ENCODE measurements at regions not wholly inside any gene's neighbourhood (a gene's known extent, or its start where the extent isn't known, plus 50 kb on each side); places are given as distances from the start of the nearest gene placed in this dataset.
"Not testable (repeated sequence)": the region's sequence is repeated elsewhere in the genome, so short reads cannot be mapped to it uniquely, and the experiment has no call there.

DNA sequence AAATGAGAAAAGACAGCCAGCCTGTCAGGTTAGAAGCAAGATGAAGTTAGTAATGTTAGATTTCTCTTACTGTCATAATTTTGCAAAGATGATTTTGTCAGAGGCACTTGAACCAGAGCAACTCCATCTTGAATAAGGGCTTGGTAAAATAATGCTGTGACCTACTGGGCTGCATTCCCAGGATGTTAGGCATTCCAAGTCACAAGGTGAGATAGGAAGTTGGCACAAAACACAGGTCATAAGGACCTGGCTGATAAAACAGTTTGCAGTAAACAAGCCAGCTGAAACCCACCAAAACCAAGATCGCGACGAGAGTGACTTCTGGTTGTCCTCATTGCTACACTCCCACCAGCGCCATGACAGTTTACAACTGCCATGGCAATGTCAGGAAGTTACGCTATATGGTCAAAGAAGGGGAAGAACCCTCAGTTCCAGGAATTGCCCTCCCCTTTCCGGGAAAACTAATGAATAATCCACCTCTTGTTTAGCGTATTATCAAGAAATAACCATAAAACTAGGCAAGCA lies 1313.5 kb upstream of the TMEM132C start:
- DNase-seq = no peak

DNA sequence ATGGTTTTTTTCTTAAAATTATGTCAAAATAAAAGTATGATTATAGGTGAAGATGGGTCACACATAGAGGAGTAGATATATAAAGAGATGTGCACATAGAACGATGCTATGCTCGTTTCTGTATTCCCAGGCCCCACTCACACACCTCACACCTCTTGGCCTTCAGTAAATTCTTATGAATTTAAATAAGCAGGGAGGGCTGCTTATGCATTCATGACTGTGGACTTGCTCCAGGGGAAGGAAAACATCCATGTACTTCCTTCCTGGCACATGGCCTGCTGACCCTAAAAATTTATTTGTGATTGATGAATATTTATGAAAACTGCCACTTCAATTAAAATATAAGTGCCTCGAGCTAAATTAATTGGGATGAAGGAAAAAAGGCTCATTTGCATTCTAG lies 1306.7 kb upstream of the TMEM132C start:
- DNase-seq = no peak

DNA sequence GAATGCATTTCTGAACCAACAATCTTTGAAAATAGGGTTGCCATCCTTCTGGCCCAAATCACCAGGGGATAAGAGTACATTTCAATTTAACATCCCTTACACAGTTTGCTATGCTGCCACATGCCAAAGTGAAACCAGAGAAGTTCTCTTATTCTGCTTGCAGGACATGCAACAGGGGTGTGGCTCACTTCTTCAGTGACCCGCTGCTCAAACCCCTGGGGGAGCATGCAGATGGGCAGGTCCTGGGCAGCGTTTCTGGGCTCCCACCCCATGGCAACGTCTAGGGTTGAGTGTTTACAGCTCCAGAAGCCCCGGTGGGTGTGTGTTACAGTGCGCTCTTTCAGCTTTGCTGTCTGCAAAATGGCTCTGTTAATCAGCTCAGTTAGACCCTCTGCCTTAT lies 1306.3 kb upstream of the TMEM132C start:
- DNase-seq = peak; percentile 10

DNA sequence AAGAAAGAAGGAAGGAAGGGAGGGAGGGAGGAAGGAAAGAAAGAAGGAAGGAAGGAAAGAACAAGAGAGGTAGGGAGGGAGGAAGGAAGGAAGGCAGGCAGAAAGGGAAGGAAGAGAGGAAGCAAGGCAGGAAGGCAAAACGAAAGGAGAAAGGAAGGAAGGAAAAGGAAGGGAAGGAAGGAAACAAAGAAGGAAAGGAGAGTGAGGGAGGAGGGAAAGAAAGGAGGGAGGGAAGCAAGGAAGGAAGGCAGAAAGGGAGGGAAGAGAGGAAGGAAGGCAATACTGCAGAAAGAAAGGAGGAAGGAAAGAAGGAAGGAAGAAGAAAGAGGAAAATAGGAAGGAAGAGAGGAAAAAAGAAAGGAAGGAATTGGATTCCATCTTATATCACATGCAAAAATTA lies 1303.1 kb upstream of the TMEM132C start:
- no peak for DNase-seq

DNA sequence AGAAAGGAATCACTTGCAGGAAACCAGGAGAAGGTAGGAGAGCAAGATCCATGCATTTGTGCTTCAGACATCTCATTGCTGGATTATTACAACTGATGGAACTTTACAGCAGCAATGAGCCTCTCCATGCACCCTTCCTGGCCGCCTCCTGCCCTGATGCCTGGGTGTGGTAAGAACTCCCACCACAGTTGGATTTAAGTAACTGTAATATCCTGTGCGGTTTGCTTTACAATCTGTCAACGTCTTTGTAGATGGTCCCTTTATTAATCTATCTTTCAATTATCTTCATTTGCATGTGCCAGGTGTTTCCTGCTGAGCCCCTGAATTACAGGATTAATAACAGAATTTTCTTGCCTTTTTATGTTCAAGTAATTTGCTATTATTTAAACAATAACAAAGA lies 1300.5 kb upstream of the TMEM132C start:
- no peak for DNase-seq

DNA sequence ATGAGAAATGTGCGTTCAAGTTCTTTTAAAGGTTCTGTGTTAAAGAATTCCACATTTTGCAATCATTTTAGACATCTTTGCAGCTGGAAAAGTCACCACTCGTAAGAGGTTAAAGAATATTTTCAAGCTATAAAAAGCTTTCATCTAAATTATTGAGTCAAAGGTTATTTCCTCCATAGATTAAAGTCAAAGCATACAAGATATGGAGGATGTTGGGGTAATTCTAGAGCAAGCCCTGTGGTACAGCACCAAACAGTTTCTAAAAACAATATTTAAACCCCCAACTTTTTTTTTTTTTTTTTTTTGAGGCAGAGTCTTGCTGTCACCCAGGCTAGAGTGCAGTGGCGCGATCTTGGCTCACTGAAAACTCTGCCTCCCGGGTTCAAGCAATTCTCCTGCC lies 1299.8 kb upstream of the TMEM132C start:
- DNase-seq = no peak

DNA sequence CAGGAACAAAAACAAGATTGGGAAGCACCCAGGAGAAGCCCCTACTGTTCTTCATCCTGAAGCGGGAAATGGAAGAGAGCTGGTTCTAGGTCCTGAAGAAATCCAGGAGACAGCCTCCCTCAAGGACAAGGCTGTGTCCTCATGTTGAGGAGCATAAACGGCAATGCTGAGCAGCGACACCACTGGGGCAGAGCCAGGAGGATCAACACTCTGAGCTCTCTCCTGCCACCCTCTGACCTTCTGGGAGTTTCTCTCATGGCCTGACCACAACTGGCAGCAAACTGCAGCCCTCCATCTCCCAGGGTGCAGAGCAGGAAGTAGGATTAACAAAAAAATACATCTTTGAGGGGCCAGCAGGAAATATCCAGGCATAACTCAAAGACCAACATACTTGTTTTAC lies 1292.2 kb upstream of the TMEM132C start:
- DNase-seq = no peak

DNA sequence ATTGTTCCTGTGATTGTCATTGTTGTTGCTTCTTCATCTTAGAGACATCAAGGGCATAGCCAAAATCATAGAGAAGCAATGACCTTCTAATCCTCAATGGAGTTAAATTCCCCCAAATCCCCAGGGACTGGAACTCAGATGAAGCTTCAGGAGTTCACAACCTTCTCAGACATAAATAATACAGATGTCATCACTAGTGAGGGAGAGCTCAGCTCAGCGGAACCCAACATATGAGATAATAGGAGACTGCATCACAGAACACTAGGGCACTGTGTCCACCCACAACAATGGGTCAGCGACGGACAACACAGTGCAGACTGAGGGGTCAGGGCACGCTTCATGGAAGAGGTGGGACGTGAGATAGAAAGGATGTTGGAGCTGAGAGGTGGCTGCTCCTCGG lies 1290.4 kb upstream of the TMEM132C start:
- no peak for DNase-seq

DNA sequence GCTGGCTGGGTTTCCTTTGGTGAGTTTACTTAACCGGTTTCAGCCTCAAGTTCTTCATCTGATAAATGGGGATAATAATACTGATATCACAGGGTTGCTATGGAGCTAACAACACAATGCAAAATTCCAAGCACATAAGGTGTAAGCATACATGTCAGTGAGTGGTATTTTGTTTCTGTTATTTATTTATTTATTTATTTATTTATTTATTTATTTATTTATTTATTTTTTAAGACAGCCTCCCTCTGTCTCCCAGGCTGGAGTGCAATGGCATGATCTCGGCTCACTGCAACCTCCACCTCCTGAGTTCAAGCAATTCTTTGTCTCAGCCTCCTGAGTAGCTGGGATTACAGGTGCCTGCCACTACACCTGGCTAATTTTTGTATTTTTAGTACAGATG lies 1287.4 kb upstream of the TMEM132C start:
- not testable (repeated sequence) for DNase-seq

DNA sequence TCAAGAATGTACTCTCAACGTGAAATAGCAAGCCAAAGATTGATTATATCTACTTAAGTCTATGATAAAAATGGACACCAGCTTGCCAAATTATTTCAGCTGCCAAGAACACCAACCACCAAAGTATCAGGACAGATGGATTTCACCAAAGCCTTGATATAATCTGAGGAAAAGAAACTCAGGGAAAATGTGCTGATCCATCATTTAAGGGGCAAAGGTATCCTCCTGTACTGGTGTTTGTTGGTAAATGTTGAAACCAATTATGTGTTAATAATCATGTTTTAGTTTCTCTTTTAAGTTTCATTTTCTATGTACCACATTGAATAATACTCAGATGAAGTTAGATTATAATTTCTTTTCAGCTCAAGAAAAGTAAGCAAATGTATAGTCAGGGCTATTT lies 1284.3 kb upstream of the TMEM132C start:
- DNase-seq = no peak

DNA sequence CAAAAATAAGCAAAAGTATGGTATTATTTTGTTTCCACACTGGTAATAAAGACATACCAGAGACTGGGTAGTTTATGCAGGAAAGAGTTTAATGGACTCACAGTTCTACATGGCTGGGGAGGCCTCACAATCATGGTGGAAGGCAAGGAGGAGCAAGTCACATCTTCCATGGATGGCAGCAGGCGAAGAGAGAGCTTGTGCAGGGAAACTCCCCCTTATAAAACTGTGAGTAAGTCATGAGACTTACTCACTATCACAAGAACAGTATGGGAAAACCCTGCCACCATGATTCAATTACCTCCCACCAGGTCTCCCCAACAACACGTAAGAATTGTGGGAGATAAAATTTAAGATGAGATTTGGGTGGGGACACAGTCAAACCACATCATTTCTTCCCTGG lies 1283.2 kb upstream of the TMEM132C start:
- DNase-seq = not testable (repeated sequence)

DNA sequence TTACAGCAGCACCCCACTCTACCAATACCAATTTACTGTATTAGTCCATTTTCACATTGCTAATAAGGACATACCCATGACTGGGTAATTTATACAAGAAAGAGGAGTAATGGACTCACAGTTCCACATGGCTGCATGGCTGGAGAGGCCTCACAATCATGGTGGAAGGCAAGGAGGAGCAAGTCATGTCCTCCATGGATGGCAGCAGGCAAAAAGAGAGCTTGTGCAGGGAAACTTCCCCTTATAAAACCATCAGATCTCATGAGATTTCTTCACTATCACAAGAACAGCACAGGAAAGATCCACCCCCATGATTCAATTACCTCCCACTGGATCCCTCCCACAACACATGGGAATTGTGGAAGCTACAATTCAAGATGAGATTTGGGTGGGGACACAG lies 1281.3 kb upstream of the TMEM132C start:
- not testable (repeated sequence) for DNase-seq

DNA sequence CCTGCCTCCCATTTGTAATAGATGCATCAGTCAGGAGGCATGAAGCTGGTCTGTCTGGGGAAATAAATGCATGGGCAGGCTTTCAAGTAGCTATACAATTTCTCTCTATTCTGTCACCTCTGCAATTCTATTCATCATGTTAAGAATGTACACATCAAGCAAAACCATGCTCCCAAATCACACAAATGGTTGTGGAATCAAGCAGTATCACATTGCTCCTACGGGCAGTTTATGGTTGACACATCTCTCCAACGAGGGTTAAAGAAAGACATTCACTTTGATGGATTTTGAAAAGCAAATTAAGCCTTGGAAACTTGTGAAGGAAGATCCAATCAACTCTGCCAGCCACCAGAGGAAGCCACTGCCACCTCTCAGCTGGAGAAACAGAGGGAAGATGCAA lies 1277.4 kb upstream of the TMEM132C start:
- no peak for DNase-seq

DNA sequence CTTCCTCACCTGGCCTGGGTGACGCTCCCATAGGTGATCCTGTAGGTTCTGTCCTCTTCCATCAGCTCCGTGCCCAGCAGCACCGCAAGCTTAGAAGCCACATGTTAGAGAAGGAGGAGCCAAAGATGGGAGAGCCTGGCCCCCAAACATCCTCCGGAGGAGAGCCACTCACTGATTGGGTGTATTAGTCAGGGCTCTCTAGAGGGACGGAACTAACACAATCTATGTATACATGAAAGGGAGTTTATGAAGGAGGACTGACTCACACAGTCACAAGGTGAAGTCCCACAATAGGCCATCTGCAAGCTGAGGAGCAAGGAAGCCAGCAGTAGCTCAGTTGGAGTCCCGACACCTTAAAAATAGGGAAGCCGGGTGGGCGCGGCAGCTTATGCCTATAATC lies 1273.1 kb upstream of the TMEM132C start:
- DNase-seq = no peak

DNA sequence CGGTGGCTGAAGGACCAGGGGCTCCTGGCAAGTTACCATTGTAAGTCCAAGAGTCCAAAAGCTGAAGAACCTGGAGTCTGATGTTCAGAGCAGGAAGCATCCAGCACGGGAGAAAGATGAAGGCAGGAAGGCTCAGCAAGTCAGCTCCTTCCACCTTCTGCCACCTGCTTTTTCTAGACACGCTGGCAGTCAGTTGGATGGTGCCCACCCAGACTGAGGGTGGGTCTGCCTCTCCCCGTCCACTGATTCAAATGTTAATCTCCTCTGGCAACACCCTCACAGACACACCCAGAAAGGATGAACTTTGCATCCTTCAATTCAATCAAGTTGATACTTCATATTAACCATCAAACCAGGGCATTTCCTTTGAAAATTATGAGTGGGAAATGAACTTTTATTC lies 1272.4 kb upstream of the TMEM132C start:
- no peak for DNase-seq

DNA sequence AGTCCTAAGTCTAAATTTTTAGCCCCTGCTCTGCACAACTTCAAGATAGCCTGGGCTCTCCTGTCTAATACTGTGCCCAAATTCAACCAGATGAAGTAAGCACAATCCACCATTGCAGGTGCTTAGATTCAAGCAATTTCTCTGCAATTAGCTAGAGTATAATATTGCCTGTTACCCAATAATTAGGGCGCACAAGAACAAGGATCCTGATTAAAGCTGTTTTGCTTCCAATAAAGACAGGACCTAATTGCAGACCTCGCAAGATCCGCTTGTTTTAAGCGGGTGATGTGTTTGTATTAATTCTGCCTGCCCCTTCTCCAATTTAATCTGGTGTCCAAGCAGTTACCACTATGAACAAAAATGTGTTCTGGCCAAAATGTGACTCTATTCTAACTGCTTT lies 1268.9 kb upstream of the TMEM132C start:
- no peak for DNase-seq

DNA sequence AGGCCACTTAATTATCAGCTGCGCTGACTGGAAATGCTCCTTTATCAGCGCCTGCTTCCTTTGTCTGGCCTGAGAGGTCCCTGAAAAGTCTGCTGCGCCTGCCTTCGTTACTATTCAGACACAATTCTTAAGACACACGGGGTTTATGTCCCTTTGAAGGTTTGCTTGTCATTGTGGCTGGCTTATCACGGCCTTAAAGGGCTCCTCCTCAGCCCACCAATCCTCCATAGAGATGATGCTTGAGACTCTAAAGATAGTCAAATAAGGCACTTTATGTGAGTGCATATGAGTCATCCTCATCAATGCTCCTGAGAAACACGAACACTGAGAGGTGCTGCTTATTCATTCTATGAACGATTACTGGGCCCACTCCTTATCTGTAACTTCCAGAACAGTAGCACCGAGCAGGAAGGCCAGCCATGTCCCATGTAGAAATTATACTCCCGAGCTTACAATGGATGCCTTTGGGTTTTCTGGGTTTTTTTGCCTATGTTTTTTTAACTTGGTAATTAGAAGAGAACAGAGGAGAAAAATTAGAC lies 1268.2 kb upstream of the TMEM132C start:
- no peak for DNase-seq

DNA sequence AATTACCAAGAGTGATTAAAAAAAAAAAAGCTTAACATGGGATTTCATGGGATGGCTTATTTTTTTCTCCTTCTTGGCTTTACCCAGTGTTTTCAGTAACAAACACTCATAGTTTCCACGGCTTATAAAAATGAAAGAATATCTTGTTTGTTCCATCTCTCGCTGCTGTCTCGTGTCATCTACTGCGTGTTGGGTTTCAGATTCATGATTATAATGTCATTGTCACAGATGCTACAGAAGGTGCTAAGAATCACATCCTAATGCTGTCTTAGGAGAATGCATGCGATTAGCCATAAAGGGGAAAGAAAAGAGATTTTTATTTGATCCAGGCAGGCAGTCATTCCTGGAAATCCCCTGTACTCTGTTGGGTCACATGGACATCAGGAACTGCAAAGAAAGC lies 1267.6 kb upstream of the TMEM132C start:
- DNase-seq = no peak

DNA sequence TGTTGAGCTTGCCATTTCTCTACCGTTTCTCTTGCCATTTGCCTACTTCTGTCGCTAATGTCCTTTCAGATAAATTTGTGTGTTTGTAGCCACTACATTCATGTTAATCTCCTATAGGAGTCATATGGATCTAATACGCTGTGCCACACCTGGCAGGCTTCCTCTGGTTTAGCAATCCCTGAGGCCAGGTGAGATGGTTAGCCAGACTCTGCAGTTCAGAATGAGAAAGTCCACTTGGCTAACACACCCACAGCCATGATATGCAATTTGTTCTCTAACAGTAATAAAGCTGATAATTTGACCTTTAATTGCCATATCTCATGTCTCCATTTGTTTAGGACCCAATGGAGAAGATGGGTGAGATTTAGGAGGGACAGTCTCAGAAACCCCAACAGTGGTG lies 1261.6 kb upstream of the TMEM132C start:
- no peak for DNase-seq

DNA sequence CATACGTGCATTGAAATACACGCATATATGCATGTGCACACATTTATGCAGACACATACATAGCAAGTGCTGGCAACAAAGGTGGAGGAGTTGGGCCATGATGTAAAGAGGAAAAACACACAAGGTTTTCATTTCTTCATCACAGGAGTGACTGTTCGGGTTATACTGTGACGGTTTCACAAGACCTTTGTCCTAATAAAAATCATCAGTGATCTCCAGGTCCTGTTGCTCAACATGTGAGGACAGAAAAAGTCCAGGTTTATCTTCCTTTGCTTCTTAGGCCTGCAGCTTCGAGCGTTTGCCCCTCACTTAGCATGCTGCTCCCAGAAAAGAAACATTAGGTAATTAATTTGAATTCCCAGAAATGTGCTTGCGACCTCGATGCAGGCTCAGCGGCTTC lies 1260.0 kb upstream of the TMEM132C start:
- no peak for DNase-seq

DNA sequence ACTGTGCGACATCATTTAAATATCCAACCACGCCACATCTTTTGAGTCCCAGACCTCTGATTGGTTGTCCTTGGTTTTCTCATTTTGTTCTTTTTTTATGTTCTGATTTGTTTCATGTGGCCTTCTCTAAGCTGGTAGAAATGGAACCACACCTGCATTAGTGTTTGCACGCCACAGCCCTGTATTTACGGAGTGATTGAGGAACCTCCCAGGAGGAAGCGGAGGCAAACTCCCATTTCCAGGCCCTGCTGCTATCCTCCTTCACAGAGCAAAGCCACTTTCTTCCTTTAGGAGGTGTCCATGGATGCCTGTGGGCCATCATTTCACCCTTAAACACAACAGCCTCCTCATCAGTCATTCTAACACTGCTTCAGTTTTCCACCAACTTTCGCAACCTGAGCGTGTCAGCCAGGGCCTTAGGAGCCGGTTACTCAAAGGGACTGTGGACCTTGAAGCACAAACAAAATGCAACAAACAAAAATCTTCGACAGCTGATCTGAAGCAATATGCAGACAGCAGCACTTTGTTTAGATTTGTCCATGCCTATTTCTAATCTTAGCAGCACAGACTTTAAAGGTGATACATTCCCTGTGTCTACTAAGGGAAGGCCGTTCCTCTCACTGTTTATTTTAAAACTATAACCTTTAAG lies 1258.1 kb upstream of the TMEM132C start:
- no peak for DNase-seq

DNA sequence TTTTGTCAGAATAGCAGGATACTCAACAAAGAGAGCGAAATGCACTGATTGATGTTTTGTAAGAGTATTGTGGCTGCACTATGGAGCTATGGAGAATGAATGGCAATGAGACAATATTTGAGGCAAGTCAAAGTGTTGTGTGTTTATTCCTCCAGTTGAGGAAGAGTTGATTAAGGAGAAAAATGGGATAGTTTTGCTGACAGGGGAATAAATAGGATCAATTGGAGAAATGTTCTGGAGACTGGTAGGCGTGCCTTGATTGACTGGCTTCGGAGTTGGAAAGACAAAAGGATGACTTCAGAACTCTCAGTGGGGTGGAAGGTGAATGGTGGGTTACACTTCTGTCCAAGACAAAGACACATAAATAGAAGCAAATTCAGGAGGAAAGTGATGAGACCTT lies 1254.9 kb upstream of the TMEM132C start:
- no peak for DNase-seq

DNA sequence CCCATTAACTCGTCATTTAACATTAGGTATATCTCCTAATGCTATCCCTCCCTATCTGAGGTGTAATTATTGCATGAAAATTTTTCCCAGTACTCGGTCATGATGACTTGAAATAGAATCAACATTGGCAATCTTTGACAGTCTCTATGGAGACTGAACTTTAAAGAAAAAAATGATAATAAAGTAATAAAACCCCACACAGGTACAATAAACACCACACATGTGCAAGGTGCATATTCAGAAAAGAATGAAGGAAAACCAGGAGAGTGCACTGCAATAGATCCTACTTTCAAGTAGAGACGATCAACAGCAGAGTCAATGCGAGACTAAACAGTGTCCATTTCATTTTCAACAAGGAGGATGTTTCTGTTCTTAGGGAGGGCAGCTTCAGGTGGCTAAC lies 1253.8 kb upstream of the TMEM132C start:
- no peak for DNase-seq

DNA sequence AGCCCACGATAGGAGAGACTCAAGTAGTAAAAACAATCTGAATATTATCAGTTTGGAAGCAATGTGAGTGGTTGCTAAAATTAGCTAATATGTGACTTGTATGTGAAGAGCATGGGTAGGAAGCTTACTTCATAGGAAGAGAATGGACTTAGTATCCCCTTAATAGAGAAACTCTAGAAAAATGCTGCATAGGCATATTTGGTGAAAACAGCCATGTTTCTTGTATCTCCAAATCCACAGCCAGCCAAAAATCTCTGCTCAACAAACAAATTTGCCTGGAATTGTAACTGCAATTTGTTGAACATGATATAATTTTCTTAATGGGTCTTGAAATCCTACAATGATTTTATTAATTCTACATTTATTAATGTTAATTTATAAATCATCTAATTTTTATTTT lies 1252.9 kb upstream of the TMEM132C start:
- no peak for DNase-seq

DNA sequence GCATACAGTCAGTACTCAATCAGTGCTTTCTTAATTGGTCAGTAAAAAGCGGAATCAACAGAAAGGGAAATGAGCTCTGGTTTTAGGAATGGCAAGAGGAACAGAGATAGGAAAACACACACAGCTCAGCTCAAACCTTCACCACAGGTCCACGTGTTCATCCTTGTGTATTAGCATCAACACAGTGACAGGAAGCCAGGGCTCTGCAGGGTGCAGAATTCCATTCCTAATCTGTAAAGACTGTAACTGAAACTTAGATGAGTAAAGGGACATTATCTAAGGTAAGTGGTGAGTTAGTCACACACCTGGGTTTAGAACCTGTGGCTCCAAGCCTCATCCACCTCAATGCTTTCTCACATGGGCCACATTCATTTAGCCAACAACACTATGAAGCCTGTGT lies 1242.2 kb upstream of the TMEM132C start:
- no peak for DNase-seq
